ENCODE measurements at regions not wholly inside any gene's neighbourhood (a gene's known extent, or its start where the extent isn't known, plus 50 kb on each side); places are given as distances from the start of the nearest gene placed in this dataset.
"Not testable (repeated sequence)": the region's sequence is repeated elsewhere in the genome, so short reads cannot be mapped to it uniquely, and the experiment has no call there.

DNA sequence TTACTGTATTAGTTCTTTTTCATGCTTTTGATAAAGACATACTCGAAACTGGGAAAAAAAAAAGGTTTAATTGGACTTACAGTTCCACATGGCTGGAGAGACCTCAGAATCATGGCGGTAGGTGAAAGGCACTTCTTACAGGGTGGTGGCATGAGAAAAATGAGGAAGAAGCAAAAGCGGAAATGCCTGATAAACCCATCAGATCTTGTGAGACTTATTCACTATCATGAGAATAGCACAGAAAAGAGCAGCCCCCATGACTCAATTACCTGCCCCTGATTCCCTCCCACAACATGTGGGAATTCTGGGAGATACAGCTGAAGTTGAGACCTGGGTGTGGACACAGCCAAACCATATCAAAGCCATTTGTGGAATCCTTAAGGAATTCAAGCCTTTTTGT lies 1238.9 kb downstream of the ADGRL3 start:
- WGBS, 2 experiments (ENCODE audit: insufficient coverage in 1 of 2, insufficient read length in 1 of 2): 77 to 83% methylated on average over 3 of the region's 3 CpGs
- Mint-ChIP-seq H3K9me3 (peaks cover 36% of the 10 kb centered on the region), H3K27ac (no peak overlapping the region), H3K27me3 (ENCODE audit: insufficient read depth) (no peaks in the 10 kb centered on the region), H3K4me1 (no peaks in the 10 kb centered on the region), H3K4me3 (no peak overlapping the region), H3K36me3 (ENCODE audit: low read depth) (no peaks in the 10 kb centered on the region)
- no peak for DNase-seq
- H3K27ac ChIP-seq (ENCODE audit: low read depth, low read length): no peak overlapping the region
- no peak overlapping the region for H3K9ac ChIP-seq (ENCODE audit: extremely low read depth, low read length, poor library complexity, severe bottlenecking)
- H3K27me3 ChIP-seq (ENCODE audit: control insufficient read depth, insufficient read depth, low read length, poor library complexity, severe bottlenecking): no peaks in the 10 kb centered on the region
- TF ChIP-seq CTCF (conservative IDR thresholded peaks at IDR 0.05): no peak
- no peaks in the 10 kb centered on the region for H3K4me1 ChIP-seq (ENCODE audit: control insufficient read depth, insufficient read depth, low read length)
- no peaks in the 10 kb centered on the region for H3K36me3 ChIP-seq (ENCODE audit: control insufficient read depth, insufficient read depth, low read length)
- H3K4me3 ChIP-seq (ENCODE audit: low read length): no peak overlapping the region
- H3K9me3 ChIP-seq (ENCODE audit: control insufficient read depth, low read length): peaks cover 24% of the 10 kb centered on the region

DNA sequence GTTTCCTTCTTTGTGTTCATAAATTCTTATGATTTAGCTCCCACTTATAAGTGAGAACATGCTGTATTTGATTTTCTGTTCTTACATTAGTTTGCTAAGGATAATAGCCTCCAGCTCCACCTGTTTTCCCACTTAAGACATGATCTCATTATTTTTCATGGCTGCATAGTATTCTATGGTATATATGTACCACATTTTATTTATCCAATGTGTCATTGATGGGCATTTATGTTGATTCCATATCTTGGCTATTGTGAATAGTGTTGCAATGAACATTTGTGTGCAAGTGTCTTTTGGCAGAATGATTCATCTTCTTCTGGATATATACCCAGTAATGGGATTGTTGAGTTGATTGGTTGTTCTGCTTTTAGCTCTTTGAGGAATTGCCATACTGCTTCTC lies 1234.8 kb downstream of the ADGRL3 start:
- no peak overlapping the region for H3K4me3 ChIP-seq (ENCODE audit: low read length)
- peaks cover 21% of the 10 kb centered on the region for H3K9me3 Mint-ChIP-seq
- H3K9ac ChIP-seq (ENCODE audit: extremely low read depth, low read length, poor library complexity, severe bottlenecking): no peak overlapping the region
- TF ChIP-seq CTCF (conservative IDR thresholded peaks at IDR 0.05): no peak
- no peaks in the 10 kb centered on the region for H3K4me1 ChIP-seq (ENCODE audit: control insufficient read depth, insufficient read depth, low read length)
- H3K36me3 ChIP-seq (ENCODE audit: control insufficient read depth, insufficient read depth, low read length): no peaks in the 10 kb centered on the region
- H3K27me3 Mint-ChIP-seq (ENCODE audit: insufficient read depth): no peaks in the 10 kb centered on the region
- no peak overlapping the region for H3K4me3 Mint-ChIP-seq
- no peak for DNase-seq
- no peaks in the 10 kb centered on the region for H3K36me3 Mint-ChIP-seq (ENCODE audit: low read depth)
- H3K9me3 ChIP-seq (ENCODE audit: control insufficient read depth, low read length): peaks cover 15% of the 10 kb centered on the region
- no peaks in the 10 kb centered on the region for H3K4me1 Mint-ChIP-seq
- no peaks in the 10 kb centered on the region for H3K27me3 ChIP-seq (ENCODE audit: control insufficient read depth, insufficient read depth, low read length, poor library complexity, severe bottlenecking)
- no peak overlapping the region for H3K27ac Mint-ChIP-seq
- H3K27ac ChIP-seq (ENCODE audit: low read depth, low read length): no peak overlapping the region

GRCh38 chr4:62431513-62432231 lies 1231.5 kb downstream of the ADGRL3 start:
- H3K27me3 ChIP-seq (ENCODE audit: control insufficient read depth, insufficient read depth, low read length, poor library complexity, severe bottlenecking); H3K27ac ChIP-seq (ENCODE audit: low read depth, low read length); H3K36me3 ChIP-seq (ENCODE audit: control insufficient read depth, insufficient read depth, low read length); H3K4me3 Mint-ChIP-seq; H3K27ac Mint-ChIP-seq; H3K9ac ChIP-seq (ENCODE audit: extremely low read depth, low read length, poor library complexity, severe bottlenecking); H3K4me1 Mint-ChIP-seq; H3K27me3 Mint-ChIP-seq (ENCODE audit: insufficient read depth); H3K36me3 Mint-ChIP-seq (ENCODE audit: low read depth); DNase-seq; H3K4me1 ChIP-seq (ENCODE audit: control insufficient read depth, insufficient read depth, low read length); H3K4me3 ChIP-seq (ENCODE audit: low read length): not testable (repeated sequence)
- peaks cover 13% of the 10 kb centered on the region for H3K9me3 Mint-ChIP-seq
- peaks cover 14% of the 10 kb centered on the region for H3K9me3 ChIP-seq (ENCODE audit: control insufficient read depth, low read length)
- 94 to 95% methylated on average over 6 to 8 of the region's 8 CpGs for whole genome bisulfite sequencing, 2 experiments (ENCODE audit: insufficient coverage in 1 of 2, insufficient read length in 1 of 2)

DNA sequence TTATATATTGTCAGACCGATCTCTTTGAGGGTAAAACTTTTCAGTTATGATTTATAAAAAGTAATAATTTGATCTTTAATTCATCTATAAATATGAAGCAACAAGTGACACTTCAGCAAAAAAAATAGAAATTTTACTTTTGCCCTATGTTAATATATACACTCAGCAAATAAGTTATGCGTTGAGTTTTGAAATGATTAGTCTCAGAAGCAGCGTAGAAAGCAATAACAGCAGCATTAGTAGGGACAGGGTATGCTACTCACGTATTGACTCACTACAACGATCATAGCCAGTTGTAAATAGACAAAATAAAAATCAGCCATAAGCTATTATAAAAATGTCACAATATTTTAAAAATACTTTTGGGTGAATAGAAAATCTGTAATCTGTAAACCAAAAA lies 1229.2 kb downstream of the ADGRL3 start:
- Mint-ChIP-seq H3K27me3 (ENCODE audit: insufficient read depth) (no peaks in the 10 kb centered on the region), H3K9me3 (peaks cover 3% of the 10 kb centered on the region), H3K4me1 (no peaks in the 10 kb centered on the region), H3K4me3 (no peak overlapping the region), H3K36me3 (ENCODE audit: low read depth) (no peaks in the 10 kb centered on the region), H3K27ac (no peak overlapping the region)
- 99% methylated on average over 5 of the region's 5 CpGs; no CpG with 5 or more reads in 1 of the 2 experiments for WGBS, 2 experiments (ENCODE audit: insufficient coverage in 1 of 2, insufficient read length in 1 of 2)
- no peak for DNase-seq
- TF ChIP-seq CTCF (conservative IDR thresholded peaks at IDR 0.05): no peak
- H3K9ac ChIP-seq (ENCODE audit: extremely low read depth, low read length, poor library complexity, severe bottlenecking): no peak overlapping the region
- H3K4me1 ChIP-seq (ENCODE audit: control insufficient read depth, insufficient read depth, low read length): no peaks in the 10 kb centered on the region
- no peaks in the 10 kb centered on the region for H3K36me3 ChIP-seq (ENCODE audit: control insufficient read depth, insufficient read depth, low read length)
- H3K9me3 ChIP-seq (ENCODE audit: control insufficient read depth, low read length): peaks cover 7% of the 10 kb centered on the region
- H3K27me3 ChIP-seq (ENCODE audit: control insufficient read depth, insufficient read depth, low read length, poor library complexity, severe bottlenecking): no peaks in the 10 kb centered on the region
- H3K27ac ChIP-seq (ENCODE audit: low read depth, low read length): no peak overlapping the region
- H3K4me3 ChIP-seq (ENCODE audit: low read length): no peak overlapping the region
